Thyroid gland (tissue), 4 donors: ENCODE measurements at regions not wholly inside any gene's neighbourhood (a gene's known extent, or its start where the extent isn't known, plus 50 kb on each side); places are given as distances from the start of the nearest gene placed in this dataset.
"Not testable (repeated sequence)": the region's sequence is repeated elsewhere in the genome, so short reads cannot be mapped to it uniquely, and the experiment has no call there.

Experiments
- POLR2A ChIP-seq, 2 donors: fragments of 450-650 bp; IDR thresholded peaks; one replicate each; pipeline ENCODE4 v1.6.1; 2017; ENCODE audit warnings: antibody characterized with exemption in 2 of 2, mild to moderate bottlenecking in 2 of 2, moderate library complexity in 1 of 2
- TF ChIP-seq, protein P1 (sequence below), 6 experiments: fragments of 200-600 bp in 3 of 6; fragments of 450-650 bp in 3 of 6; sonication (generic) in 3 of 6; IDR thresholded peaks; one replicate each; pipeline ENCODE4 v1.5.1; 2016 to 2019; ENCODE audit warnings: antibody characterized with exemption in 6 of 6, mild to moderate bottlenecking in 2 of 6, inconsistent platforms in 1 of 6, moderate library complexity in 1 of 6

DNA sequence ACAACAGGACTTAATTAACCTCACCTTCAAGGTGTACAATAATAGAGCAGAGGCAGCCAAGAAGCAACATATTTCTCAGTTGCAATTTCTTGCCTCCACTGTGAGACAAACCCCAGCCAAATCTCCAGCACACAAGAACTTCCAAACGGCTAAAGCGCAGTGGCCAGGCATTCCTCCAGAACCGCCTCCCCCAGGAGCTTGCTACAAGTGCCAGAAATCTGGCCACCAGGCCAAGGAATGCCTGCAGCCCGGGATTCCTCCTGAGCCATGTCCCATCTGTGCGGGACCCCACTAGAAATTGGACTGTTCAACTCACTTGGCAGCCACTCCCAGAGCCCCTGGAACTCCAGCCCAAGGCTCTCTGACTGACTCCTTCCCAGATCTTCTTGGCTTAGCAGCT lies 73.9 kb upstream of the FAM90A26 start:
- TF ChIP-seq, protein P1, sequence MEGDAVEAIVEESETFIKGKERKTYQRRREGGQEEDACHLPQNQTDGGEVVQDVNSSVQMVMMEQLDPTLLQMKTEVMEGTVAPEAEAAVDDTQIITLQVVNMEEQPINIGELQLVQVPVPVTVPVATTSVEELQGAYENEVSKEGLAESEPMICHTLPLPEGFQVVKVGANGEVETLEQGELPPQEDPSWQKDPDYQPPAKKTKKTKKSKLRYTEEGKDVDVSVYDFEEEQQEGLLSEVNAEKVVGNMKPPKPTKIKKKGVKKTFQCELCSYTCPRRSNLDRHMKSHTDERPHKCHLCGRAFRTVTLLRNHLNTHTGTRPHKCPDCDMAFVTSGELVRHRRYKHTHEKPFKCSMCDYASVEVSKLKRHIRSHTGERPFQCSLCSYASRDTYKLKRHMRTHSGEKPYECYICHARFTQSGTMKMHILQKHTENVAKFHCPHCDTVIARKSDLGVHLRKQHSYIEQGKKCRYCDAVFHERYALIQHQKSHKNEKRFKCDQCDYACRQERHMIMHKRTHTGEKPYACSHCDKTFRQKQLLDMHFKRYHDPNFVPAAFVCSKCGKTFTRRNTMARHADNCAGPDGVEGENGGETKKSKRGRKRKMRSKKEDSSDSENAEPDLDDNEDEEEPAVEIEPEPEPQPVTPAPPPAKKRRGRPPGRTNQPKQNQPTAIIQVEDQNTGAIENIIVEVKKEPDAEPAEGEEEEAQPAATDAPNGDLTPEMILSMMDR (IDR thresholded peaks at IDR 0.05) = not testable (repeated sequence)
- not testable (repeated sequence) for TF ChIP-seq POLR2A (IDR thresholded peaks at IDR 0.05)
